GM19438 (cell line): ENCODE measurements at regions not wholly inside any gene's neighbourhood (a gene's known extent, or its start where the extent isn't known, plus 50 kb on each side); places are given as distances from the start of the nearest gene placed in this dataset.
"Not testable (repeated sequence)": the region's sequence is repeated elsewhere in the genome, so short reads cannot be mapped to it uniquely, and the experiment has no call there.

Experiments
- ATAC-seq: cut with Tn5 transposase; IDR thresholded peaks from one replicate; pipeline ENCODE4 v1.9.1; 2021; ENCODE audit warnings: low read depth; ENCODE audit not compliant: unreplicated experiment

DNA sequence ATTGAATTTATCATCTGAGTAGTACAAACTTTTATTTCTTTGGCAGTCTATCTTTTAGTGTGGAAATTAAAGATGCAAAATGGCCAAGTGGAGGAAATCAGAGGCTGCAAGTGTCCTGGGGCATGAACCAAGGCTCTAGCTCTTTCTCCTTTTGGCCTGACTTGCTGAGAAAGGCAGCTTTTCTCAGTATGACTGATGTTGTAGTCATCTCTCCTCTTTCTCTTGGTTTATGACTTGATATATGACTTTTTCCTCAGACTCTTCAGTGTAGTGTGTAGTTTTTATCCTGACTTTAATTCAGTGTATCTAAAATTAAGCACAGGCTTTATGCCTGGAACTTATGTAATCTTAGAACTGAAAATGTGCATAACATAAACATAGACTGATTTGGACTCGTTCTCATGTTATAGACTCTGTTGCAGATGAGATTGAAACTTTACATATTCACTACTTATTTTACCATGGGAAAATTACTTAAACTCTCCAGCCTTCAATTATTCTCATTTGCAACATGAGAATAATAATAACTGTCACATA is 65.7 kb downstream of the SLITRK5 start:
- no peak for ATAC-seq

DNA sequence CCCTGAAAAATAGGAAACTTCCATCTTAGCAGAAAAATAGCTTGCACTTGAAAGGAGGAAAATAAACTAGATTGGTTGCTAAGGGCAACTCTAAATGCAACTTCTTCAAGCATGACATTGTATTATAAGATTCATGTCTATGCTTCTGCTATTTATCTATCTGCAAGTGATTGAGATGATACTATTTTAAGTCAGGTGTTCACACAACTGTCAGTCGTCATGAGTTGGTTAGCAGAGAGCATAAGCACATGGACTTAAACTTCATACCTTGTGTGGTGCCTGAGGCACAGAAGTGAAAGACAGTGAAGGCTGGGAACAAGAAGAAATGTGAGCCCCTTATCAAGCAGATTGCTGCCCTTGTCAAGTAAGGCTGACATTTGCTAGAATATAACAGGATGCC is 82.9 kb downstream of the SLITRK5 start:
- ATAC-seq = no peak

DNA sequence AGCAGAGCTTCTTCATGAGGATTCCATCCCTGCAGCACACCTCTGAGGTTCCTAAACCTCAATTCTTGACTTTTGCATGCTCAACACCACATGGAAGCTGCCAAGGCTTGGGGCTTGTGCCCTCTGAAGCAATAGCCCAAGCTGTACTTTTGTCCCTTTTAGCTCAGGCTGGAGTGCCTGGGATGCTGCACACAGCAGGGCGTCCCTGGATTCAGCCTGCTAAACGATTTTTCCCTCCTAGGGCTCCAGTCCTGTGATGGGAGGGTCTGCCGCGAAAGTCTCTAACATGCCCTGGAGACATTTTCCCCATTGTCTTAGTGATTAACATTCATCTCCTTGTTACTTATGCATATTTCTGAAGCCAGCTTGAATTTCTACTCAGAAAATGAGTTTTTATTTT is 98.3 kb downstream of the SLITRK5 start:
- ATAC-seq = no peak

DNA sequence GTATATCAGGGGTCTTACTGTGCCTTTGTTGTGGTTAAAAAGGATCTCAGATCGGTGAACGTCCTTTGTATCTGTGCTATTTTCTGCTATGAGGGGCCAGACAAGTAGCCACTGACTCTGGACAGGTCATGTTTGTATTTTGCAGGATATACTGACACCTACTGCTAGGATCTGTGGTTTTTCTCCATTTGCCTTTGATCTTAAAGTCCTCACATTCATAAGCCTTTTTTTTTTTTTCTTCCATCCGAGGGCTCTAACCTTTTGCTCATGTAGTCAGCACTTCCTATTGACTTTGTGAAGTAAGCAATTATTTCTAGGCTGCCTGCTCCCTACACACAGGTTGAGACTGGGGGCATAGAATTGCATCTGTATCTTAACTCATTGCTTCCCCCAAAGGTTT is 106.2 kb downstream of the SLITRK5 start:
- no peak for ATAC-seq

DNA sequence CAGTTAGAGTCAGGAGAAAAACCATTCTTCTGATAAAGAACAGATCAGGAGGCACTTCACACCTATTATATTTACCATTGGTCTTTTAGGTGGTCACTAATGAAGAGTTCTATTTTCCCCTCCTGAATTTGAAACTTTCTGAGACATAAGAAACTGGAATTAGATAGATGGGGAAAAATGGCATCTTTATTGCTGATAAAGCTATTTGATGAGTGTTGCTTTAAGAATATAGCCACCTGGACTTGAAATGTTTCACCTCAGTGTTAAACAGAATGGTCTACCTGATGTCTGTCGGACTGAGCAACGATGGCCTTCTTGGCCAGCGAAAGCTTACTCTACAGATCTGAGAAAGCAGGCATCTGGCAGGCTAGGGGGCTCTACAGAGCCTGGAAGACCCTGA is 107.0 kb downstream of the SLITRK5 start:
- no peak for ATAC-seq

DNA sequence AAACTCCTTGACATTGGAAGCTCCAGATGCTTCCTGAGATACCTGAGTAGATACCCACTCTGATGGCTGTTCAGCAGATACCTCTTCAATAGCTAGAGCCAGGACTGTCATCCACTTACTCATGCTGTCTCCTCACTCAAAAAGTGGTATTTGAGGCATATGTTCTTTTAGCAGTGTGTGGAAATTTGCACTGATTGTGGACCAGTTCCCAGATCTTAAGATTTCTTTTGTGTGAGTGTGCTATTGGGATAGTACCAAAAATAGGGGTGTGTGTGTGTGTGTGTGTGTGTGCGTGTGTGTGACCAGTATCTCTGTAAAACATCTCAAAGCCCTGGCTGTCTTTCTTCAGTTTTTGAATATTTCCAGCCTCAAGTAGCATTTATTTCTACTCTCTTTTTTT is 108.3 kb downstream of the SLITRK5 start:
- no peak for ATAC-seq

DNA sequence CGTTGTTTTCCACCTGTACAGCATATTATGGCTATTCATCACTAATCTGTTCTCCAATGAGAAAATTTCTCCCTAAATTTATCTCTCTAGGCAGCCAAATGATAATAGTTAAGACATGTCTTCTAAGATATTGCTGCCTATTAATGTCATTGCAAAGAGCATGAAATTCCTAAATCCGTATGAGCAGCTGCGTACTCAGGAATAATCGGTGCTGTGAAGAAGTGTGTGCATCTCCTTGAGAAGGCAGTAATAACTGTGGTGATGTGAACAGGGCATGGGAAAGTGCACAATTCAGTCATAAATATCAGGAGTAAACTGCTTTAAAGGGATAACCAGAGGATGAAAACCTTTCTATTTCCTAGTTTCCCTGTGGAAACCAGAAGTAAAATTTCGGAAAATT is 112.2 kb downstream of the SLITRK5 start:
- ATAC-seq = no peak

DNA sequence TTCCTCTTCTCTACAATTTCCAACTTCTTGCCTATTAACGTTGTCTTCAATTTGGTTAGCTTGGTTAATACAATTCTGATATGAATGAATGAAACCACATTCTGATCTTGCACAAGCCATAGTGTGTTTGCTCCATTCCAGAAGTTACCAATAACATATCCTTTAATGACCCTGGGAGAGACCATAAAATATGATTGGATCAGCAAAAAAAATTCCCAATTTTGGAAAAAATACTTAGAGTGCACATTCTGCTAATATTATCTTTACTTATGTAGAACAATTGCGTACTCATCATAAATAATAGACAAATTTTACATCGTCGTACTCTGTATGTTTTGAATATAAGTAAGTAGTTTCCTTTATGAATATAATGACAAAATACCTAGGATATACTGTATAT is 117.2 kb downstream of the SLITRK5 start:
- ATAC-seq = no peak

DNA sequence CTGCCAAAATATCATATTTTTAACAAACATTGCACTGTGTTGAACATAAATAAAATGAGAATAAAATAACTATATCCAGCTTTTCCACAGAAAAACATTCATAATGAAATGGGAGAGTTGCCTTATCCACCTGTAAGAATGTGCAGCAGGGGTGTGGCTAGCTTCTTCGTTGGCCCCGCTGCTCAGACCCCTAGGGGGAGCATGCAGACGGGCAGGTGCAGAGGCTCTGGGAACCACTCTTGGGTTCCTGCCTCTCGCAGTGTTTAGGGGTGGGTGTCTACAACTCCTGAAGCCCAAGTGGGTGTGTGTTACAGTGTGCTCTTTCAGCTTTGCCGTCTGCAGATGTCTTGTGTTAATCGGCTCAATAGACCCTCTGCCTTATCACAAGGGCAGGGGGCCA is 121.7 kb downstream of the SLITRK5 start:
- ATAC-seq = no peak

DNA sequence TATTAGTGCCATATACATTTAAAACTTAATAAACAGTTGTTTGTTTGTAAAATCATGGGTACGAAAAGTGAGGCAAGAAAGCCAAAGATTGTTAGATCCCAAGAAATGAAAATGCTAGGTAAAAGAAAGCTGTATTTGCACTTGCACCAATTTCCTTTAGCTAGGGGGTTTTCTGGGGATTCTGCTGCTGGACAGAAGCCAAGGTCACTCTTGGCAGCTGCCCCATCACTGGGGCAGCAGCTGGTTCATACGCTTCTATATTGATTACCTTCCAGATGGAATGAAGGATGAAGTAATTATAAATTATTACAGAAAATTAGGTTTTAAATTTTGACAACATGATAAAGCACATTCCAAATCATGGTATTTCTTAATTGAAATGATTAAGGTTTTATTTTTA is 127.4 kb downstream of the SLITRK5 start:
- ATAC-seq = no peak

DNA sequence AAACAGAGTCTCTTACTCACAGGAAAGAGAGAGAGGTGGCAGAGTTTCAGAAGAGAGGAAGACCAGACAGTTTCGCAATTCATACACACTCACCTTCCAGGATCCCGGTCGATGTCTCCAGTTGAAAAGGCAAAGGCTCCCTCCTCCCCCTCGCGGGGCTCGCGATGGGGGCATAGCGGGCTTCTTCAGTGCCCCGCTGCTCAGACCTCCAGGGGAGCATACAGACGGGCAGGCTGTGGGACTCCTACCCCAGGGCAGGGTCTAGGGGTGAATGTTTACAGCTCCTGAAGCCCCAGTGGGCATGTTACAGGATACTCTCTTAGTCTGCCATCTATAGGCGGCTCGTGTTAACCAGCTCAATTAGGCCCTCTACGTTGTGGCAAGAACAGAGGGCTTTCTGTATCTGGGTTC is 139.2 kb downstream of the SLITRK5 start:
- no peak for ATAC-seq

DNA sequence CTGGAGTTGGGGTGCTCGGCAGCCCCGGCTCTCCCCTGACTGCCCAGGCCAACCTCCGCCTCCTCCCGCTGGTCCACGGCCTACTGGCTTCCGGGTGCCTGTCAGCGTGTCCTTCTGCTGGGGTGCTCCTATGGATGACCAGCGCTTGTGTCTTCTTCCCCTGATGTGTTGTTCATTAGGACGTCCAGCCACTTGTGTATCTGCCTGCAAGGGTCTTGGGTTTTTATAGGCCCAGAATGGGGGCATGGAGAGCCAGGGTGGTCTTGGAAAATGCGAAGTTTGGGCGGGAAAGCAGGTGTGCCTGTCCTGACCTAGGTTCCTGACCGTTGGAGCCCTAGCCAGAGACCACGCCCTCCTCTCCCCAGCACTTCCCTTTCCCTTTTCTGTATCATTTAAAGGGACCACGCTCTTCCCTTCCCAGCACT is 139.8 kb downstream of the SLITRK5 start:
- no peak for ATAC-seq

DNA sequence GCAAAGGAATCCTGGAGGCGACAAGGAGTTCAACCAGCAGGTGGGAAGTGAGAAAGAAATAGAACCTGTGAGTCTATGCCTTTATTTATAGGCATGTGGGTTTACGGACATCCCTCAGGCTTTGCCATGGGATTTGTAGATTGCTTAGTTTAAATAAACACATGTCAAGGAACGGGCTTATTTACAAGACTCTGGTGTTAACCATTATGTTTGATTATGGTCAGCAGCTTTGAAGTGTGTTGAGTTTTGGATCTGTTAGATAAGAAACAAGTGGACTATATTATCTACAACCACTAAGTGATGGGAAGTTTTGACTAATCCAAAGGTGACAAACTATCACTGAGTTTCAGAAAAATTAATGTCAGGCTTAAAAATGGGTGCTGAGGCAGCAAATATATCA is 143.2 kb downstream of the SLITRK5 start:
- ATAC-seq = no peak

DNA sequence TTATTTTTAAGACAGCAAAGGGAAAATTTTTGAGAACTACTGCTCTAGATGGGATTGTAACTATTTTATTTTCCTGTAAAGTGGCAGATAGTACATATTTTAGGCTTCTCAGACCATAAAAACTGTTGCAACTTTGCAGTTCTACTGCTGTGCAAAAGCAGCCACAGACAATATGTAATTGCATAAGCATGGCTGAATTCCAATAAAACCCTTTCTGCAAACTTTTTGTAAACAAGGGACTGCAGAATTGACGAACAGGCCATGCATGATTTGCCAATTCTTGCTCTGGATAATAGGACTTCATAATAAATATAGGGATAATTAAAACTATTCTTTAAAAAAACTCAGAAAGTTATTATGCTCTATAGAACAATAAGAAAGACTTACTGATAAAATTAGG is 149.1 kb downstream of the SLITRK5 start:
- no peak for ATAC-seq

DNA sequence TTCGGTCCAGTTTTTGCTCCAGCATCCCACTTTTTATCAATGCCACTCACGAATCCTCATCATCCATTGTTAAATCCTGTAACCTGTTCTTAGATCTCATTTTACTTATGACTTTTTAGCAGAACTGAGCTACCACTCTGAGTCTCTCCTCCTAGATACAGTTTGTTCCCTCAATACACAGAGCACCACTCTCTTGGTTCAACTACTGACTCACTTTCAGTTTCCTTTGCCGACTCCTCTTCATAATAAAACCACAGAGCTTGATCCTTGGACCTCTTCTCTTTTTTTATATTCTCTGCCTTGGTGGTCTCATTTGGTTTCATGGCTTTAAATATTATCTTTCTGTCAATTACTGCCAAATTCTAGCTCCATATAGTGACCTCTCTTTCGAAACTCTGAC is 150.3 kb downstream of the SLITRK5 start:
- ATAC-seq = no peak

DNA sequence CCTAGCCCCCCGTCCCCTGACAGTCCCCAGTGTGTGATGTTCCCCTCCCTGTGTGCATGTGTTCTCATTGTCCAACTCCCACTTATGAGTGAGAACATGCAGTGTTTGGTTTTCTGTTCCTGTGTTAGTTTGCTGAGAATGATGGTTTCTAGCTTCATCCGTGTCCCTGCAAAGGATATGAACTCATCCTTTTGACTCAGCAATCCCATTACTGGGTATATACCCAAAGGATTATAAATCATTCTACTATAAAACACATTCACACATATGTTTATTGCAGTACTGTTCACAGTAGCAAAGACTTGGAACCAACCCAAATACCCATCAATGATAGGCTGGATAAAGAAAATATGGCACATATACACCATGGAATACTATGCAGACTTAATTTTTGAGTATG is 155.1 kb downstream of the SLITRK5 start:
- ATAC-seq = not testable (repeated sequence)

DNA sequence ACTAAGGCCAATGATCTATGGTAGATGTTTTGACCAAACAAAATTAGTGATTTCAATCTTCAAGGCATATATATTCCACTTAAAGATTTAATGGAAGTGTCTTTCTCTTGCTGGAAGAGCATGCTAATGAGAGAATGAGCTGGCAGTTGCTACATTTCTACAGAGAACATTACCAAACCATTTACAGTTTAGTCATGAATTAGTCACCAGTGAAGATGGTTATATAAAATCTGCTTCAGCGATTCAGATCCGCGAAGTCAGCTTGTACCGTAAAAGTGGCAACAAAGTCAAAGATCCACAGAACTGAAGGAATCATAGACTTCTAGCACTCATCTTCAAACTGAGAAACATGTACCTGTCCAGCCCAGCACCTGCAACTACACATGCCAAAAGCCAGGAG is 156.3 kb downstream of the SLITRK5 start:
- no peak for ATAC-seq

DNA sequence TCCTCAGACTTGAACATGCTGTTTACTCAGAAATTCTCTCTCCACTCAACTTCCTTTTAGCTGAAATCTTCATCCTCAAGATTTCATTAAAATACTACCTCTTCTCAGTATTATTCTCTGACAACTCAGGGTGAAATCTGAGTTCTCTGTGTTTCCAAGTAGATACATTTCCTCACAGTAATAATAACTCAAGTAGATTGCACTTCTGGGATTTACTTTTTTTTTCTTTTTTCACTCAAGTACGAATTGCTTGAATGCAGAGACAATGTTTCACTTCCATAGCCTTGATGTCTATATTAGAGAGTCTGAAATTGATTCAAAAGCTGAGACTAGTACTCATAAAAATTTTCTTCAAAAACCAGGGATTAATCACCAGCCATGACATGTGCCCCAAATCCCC is 166.4 kb downstream of the SLITRK5 start:
- ATAC-seq = no peak

DNA sequence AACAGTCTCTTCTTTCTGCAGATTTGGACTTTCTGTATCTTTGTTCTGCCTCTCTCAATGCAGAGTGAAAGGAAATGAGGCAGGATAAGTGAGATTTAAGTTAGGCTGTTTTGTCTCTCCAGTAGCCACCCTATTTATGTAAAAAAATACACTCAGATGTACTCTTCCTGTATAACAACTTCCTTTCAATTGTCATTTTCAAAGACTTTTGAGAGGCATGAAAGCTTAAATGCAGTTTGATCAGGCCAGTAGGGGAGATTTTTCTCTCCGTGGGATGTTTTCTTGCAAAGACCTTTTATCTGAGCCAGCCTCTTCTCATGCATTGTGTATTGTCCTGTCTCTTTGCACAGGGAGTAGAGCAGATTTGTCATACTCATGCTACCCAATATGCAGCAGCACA is 166.8 kb downstream of the SLITRK5 start:
- ATAC-seq = no peak

DNA sequence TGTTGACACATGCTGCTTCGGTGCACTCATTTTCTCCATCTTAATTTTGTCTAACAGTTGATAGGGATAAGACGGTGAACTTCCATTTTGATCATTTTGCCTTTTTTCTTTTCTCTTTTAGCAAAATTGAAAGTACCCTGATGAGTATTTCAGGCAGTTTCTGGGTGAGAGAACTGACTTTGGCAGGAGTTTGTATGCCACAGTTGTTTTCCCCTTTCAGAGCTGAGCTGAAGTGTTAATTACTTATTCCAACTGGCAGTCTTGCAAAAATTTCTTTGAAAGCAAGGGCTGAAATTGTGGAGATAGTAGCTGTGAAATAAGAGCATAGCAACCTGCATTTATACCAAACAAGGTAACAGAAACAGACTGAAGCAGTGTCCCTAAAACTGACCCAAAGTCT is 180.2 kb downstream of the SLITRK5 start:
- ATAC-seq = no peak

DNA sequence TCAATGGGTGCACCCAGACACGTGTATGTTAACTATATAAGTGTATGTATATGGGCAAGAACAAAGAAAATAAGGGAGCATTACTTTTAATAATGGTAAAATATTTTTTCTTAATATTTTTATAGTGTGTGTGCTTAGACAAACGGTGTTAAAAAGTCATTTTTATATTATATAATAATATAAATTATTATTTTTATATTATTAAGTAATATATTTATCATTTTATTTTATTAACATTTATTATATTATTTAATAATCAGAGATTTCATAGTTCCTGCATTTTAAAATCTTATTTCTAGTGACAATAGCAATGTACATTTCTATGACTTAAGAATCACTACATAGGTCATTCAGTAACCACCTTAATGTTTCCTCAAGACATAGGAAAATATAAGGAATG is 184.4 kb downstream of the SLITRK5 start:
- ATAC-seq = no peak

DNA sequence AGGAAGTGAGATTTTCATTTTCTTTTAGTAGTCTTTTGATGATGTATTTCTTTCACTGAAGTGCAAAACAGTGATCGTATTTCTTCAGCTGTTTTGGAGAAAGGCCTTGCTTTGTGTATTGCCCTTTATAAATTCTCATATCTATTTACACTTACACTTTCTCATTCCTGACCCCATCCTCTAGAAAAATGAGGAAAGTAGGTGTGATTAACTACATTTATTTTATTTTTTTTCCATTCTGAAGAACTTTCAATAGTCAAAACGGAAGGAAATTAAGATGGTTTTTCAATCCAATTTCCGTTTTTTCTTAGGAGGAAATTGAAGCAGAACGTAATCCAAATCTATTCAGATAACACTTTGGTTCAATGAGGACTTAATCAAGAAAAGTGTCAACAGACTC is 188.1 kb downstream of the SLITRK5 start:
- ATAC-seq = no peak

DNA sequence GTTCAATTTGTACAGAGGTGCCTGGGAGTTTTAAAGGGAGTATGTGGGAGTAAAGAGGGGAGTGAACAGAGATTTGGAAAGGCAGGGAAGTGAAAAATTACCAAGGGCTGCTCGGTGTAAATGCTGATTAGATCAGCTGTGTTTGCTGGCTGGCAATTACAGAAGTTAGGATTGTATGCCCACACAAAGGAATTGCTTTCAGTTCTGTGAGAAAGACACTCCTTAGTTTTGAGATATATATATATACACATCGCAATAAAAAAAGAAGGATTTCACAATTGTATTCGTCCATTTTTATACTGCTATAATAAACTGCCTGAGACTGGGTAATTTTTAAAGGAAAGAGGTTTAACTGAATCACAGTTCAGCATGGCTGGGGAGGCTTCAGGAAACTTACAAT is 196.3 kb downstream of the SLITRK5 start:
- no peak for ATAC-seq
